IPS DF 6.9 (cell line): ENCODE measurements at regions not wholly inside any gene's neighbourhood (a gene's known extent, or its start where the extent isn't known, plus 50 kb on each side); places are given as distances from the start of the nearest gene placed in this dataset.
"Not testable (repeated sequence)": the region's sequence is repeated elsewhere in the genome, so short reads cannot be mapped to it uniquely, and the experiment has no call there.

ENCODE experiments used
- DNase-seq: peaks from one replicate; pipeline ENCODE4 v3.0.0-alpha.2; 2013; ENCODE audit warnings: low read depth, low spot score
- H3K27ac ChIP-seq: one replicate; pipeline ENCODE4 v1.5.1; 2013; ENCODE audit warnings: low read length, control low read depth
- H3K27me3 ChIP-seq: 2 replicates; pipeline ENCODE4 v1.6.1; 2013; ENCODE audit warnings: mild to moderate bottlenecking, low read length; ENCODE audit not compliant: control insufficient read depth, insufficient read depth
- H3K36me3 ChIP-seq: 2 replicates; pipeline ENCODE4 v1.6.1; 2013; ENCODE audit warnings: low read length; ENCODE audit not compliant: control insufficient read depth, insufficient read depth
- H3K4me1 ChIP-seq: 2 replicates; pipeline ENCODE4 v1.6.1; 2013; ENCODE audit warnings: low read length; ENCODE audit not compliant: control insufficient read depth, insufficient read depth
- H3K4me3 ChIP-seq: 2 replicates; pipeline ENCODE4 v1.5.1; 2013; ENCODE audit warnings: mild to moderate bottlenecking, low read length
- H3K9me3 ChIP-seq: 2 replicates; pipeline ENCODE4 v1.6.1; 2013; ENCODE audit warnings: low read length, inconsistent platforms; ENCODE audit not compliant: control insufficient read depth, insufficient read depth
- WGBS: extraction: QIAGEN DNeasy Blood & Tissue Kit; methylation state at CpG from one replicate; pipeline ENCODE4 v1.1.7; 2013; ENCODE audit warnings: mixed read lengths, missing lambda C conversion rate; ENCODE audit not compliant: insufficient read length, insufficient coverage; 5-methylcytosine and 5-hydroxymethylcytosine counted together

GRCh38 chr5:66364186-66364585, 220.1 kb downstream of the SREK1 start:
- H3K27me3 ChIP-seq, result no peaks in the 10 kb centered on the region
- DNase-seq, result no peak
- H3K4me1 ChIP-seq, result no peaks in the 10 kb centered on the region; the same call in 1 of the 2 replicates
- no CpG with 5 or more reads among the region's 2 CpGs for WGBS
- H3K36me3 ChIP-seq, result no peaks in the 10 kb centered on the region
- no peak overlapping the region for H3K27ac ChIP-seq
- no peaks in the 10 kb centered on the region for H3K9me3 ChIP-seq
- H3K4me3 ChIP-seq, result no peak overlapping the region

- H3K27ac ChIP-seq, result no peak overlapping the region
- H3K4me1 ChIP-seq, result no peaks in the 10 kb centered on the region; the same call in 1 of the 2 replicates
- no peaks in the 10 kb centered on the region for H3K27me3 ChIP-seq
- H3K9me3 ChIP-seq, result no peaks in the 10 kb centered on the region
- H3K36me3 ChIP-seq, result no peaks in the 10 kb centered on the region
- no CpG with 5 or more reads among the region's 4 CpGs for WGBS
- DNase-seq, result no peak
- H3K4me3 ChIP-seq, result no peak overlapping the region
Measured at GRCh38 chr5:66365981-66366380, 221.9 kb downstream of the SREK1 start.

GRCh38 chr5:66367814-66368541, 223.9 kb downstream of the SREK1 start:
- no peaks in the 10 kb centered on the region; the same call in 1 of the 2 replicates for H3K27me3 ChIP-seq
- WGBS, result no CpG with 5 or more reads among the region's 6 CpGs
- DNase-seq, result no peak
- H3K4me1 ChIP-seq, result no peaks in the 10 kb centered on the region; the same call in 1 of the 2 replicates
- H3K27ac ChIP-seq, result no peak overlapping the region
- no peak overlapping the region for H3K4me3 ChIP-seq
- no peaks in the 10 kb centered on the region for H3K9me3 ChIP-seq
- H3K36me3 ChIP-seq, result no peaks in the 10 kb centered on the region

DNA sequence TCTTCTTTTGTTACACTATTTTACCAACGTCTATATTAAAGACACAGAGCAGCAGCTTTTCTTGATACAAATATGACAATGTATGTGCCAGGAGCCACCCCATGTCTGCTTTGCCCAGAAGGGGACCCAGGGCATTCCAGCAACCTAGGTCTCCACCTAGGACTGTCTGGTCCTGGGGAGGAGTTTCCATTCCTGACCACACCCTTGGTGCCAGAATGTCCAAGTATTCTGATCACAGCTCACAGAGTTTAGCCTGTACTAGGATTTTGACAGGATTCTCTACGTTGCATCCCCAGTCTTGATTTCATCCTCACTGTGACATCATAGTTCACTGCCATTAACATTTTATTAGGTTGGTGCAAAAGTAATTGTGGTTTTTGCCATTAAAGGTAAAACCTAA, 224.7 kb downstream of the SREK1 start:
- no peak for DNase-seq
- no CpG with 5 or more reads among the region's 2 CpGs for WGBS

GRCh38 chr5:66377747-66378146, 218.4 kb upstream of the MAST4 start:
- no peak for DNase-seq
- Histone ChIP-seq H3K27me3 (no peaks in the 10 kb centered on the region), H3K36me3 (no peaks in the 10 kb centered on the region), H3K4me3 (no peak overlapping the region), H3K4me1 (no peaks in the 10 kb centered on the region), H3K27ac (no peak overlapping the region), H3K9me3 (no peaks in the 10 kb centered on the region)

More for the DNA sequence above, 224.7 kb downstream of the SREK1 start:
- Histone ChIP-seq H3K9me3 (no peaks in the 10 kb centered on the region), H3K27ac (no peak overlapping the region), H3K4me3 (no peak overlapping the region), H3K36me3 (no peaks in the 10 kb centered on the region), H3K4me1 (no peaks in the 10 kb centered on the region; the same call in 1 of the 2 replicates), H3K27me3 (no peaks in the 10 kb centered on the region; the same call in 1 of the 2 replicates)

- no peak for DNase-seq
- H3K9me3 ChIP-seq, result no peaks in the 10 kb centered on the region
- H3K4me1 ChIP-seq, result no peaks in the 10 kb centered on the region
- H3K4me3 ChIP-seq, result no peak overlapping the region
- no peak overlapping the region for H3K27ac ChIP-seq
- WGBS, result no CpG with 5 or more reads among the region's 1 CpG
- H3K27me3 ChIP-seq, result no peaks in the 10 kb centered on the region
- no peaks in the 10 kb centered on the region for H3K36me3 ChIP-seq
Measured at GRCh38 chr5:66378407-66378806, 217.8 kb upstream of the MAST4 start.

- no peaks in the 10 kb centered on the region for H3K4me1 ChIP-seq
- WGBS, result no CpG with 5 or more reads among the region's 3 CpGs
- no peak overlapping the region for H3K27ac ChIP-seq
- H3K4me3 ChIP-seq, result no peak overlapping the region
- H3K9me3 ChIP-seq, result no peaks in the 10 kb centered on the region
- no peaks in the 10 kb centered on the region for H3K27me3 ChIP-seq
- H3K36me3 ChIP-seq, result no peaks in the 10 kb centered on the region
- DNase-seq, result no peak
Measured at GRCh38 chr5:66382152-66382551, 214.0 kb upstream of the MAST4 start.

- H3K36me3 ChIP-seq, H3K27me3 ChIP-seq, H3K4me1 ChIP-seq, H3K9me3 ChIP-seq, DNase-seq, H3K4me3 ChIP-seq, H3K27ac ChIP-seq: not testable (repeated sequence)
- no CpG with 5 or more reads among the region's 3 CpGs for WGBS
Measured at GRCh38 chr5:66405145-66405544, 191.0 kb upstream of the MAST4 start.

GRCh38 chr5:66406761-66407336, 189.3 kb upstream of the MAST4 start:
- Histone ChIP-seq H3K27ac (no peak overlapping the region), H3K4me3 (no peak overlapping the region), H3K36me3 (no peaks in the 10 kb centered on the region), H3K27me3 (no peaks in the 10 kb centered on the region), H3K9me3 (no peaks in the 10 kb centered on the region), H3K4me1 (no peaks in the 10 kb centered on the region)
- WGBS, result no CpG with 5 or more reads among the region's 3 CpGs
- no peak for DNase-seq

GRCh38 chr5:66407765-66408164, 188.4 kb upstream of the MAST4 start:
- Histone ChIP-seq H3K36me3 (no peaks in the 10 kb centered on the region), H3K27ac (no peak overlapping the region), H3K27me3 (no peaks in the 10 kb centered on the region), H3K4me3 (no peak overlapping the region), H3K4me1 (no peaks in the 10 kb centered on the region), H3K9me3 (no peaks in the 10 kb centered on the region)
- no peak for DNase-seq

- no peaks in the 10 kb centered on the region for H3K4me1 ChIP-seq
- no CpG with 5 or more reads among the region's 5 CpGs for WGBS
Measured at GRCh38 chr5:66408576-66408975, 187.6 kb upstream of the MAST4 start.

More at GRCh38 chr5:66408576-66408975, 187.6 kb upstream of the MAST4 start:
- H3K9me3 ChIP-seq, result no peaks in the 10 kb centered on the region
- H3K27ac ChIP-seq, result no peak overlapping the region
- no peak overlapping the region for H3K4me3 ChIP-seq
- DNase-seq, result no peak
- no peaks in the 10 kb centered on the region for H3K27me3 ChIP-seq
- H3K36me3 ChIP-seq, result no peaks in the 10 kb centered on the region
